Inflammatory macrophage treated with lipopolysaccharide for 1 hour (primary cell): ENCODE measurements at regions not wholly inside any gene's neighbourhood (a gene's known extent, or its start where the extent isn't known, plus 50 kb on each side); places are given as distances from the start of the nearest gene placed in this dataset.
"Not testable (repeated sequence)": the region's sequence is repeated elsewhere in the genome, so short reads cannot be mapped to it uniquely, and the experiment has no call there.

ENCODE experiments used
- DNase-seq, 2 donors: peaks; one replicate each; pipeline ENCODE4 v3.0.0-alpha.2; 2020 to 2022

DNA sequence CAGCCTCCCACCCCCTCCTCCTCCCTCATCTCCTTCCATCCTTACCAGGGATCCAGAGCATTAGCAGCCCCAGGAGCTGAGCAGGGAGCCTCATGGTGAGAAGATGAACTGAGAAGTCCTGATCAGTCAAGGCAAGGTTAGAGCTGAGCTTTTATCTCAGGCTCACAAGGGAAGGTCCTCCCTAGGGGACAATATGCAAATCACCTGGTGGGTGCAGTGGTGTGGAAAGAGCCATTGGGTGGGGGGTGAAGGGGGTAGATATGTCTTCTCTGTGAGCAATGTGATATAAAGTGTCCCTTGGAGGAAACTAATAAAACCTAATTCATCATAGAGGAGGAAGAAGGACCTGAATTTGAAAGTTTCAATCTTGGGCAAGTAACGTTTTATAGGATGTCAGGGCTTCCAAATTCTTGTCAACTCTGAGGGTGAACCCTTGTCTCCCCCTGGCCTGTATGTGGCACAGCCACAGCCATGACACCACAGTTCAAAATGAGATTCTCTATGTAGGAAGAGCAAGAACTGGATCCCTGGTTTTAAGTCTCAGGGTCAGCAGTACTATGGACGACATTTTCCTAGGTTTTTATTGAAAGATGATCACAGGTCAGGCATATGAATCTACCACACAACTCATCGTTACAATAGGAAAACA is 543.5 kb downstream of the RPIA start:
- not testable (repeated sequence) for DNase-seq

DNA sequence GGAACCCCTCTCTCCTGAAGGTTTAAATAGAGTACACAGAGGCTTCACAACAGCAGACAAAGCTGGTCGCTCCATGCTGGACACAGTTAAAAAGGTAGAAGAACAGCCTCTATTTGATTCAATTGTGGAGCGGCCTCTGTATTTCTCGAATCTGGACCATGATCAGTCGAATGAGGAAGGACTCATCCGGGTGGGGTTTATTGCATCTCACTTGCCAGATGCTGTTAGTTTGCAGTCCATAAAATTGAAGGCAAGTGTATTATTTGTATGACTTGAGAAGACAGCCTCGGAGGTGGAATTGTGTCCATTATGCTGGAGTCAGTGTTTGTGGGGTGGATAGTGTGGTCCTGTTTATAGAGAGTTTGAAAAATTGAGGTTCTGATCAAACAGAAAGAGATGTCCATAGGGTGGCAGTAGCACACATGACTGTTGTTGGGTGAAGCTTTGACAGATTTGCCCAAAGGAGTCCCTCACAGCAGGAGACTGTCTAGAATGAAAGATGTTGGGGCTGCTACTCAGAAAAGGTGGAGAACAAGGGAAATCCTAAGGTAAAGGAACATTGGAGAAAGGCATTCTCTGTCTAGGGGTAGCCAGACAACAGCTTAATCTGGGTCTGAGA is 545.5 kb downstream of the RPIA start:
- DNase-seq, result not testable (repeated sequence)

DNA sequence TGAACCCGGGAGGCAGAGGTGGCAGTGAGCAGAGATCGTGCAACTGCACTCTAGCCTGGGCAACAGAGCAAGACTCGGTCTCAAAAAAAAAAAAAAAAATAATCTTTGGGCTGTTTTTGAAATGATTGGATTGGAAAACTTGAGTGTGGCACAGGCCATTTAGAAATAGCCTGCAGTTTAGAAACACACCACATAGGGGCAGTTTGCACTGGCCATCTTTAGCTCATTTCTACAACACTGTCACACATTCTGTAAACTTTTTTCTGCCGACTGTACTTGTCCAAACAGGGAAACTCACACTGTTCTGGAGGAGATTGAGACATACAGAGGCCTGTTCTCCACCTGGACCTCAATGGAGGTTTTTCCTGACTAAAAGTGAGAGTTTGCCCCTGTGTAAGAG is 546.3 kb downstream of the RPIA start:
- not testable (repeated sequence) for DNase-seq

DNA sequence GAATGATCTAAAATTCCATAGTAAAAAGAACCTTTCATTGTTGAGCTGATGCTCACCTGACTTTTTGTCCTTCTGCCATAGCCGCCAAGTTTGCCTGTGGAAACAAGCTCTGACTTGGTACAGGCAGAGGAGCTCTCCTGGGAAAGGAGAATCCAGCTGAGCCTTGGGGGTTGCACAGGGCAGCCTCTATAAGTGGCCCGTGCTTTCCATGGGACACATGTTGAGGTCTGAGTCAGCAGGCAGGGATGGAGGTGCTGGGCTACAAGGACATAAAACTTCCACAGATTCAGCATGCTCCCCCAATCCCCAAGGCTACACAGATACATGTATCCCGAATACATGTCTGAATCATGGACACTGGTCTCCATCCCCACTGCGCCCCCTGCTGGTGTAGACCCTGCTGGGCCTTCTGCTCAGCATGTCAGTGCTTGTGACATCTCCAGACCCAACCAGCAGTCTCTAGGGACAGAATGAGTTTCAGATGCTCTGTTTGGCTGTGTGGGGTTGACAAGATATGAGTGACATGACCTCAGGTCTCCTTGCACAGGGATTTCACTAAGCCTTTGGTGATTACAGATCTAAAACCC is 551.7 kb downstream of the RPIA start:
- not testable (repeated sequence) for DNase-seq

DNA sequence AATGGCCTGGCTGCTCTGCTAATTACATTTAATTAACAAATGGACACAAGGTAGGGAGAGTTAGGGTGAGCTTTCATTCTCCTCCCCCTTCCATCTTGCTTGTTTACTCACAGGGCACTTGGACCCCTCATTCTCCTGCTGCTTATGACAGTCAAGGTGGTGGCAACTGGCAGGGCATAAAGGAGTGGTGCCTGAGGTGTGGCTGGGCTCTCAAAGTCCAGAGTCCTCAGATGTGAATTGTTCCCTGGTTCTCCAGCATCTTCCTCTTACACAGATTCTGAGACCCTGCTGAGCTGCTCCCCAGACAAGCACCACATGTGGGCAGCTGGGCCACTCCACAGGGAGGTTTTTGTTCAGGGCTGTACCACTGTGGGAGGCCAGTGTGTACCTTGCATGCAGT is 552.9 kb downstream of the RPIA start:
- not testable (repeated sequence) for DNase-seq

DNA sequence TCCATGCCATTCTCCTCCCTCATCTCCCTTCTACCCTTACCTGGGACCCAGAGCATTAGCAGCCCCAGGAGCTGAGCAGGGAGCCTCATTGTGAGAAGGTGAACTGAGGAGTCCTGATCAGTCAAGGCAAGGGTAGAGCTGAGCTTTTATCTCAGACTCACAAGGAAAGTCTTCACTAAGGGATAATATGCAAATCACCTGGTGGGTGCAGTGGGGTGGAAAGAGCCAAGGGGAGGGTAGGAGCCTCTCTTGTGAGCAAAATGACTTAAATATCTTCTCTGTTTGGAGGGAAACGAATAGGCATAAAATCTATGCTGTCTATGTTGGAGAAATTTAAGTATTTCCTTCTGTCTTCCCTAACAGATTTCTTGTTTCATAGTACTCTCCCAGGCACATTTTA is 554.0 kb downstream of the RPIA start:
- DNase-seq, result not testable (repeated sequence)

DNA sequence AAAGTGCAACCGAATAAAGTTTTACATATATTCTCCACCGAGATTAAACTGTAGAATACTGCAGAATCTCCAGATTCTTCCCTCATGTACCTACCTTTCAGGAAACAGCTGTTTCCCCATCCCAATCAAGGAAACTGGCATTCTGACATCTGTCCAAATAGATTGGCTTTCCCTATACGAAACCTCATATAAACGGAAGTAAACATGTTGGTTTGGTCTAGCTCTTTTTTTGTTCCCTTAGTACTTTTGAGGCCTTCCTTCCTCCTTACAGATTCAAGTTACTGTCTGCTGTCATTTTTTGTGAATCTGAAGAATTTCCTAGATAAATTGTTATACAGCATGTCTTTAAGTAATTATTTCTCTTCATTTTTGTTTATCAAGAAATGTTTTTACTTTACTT is 554.6 kb downstream of the RPIA start:
- peak in 1 of 2 donors; percentile 5 for DNase-seq

DNA sequence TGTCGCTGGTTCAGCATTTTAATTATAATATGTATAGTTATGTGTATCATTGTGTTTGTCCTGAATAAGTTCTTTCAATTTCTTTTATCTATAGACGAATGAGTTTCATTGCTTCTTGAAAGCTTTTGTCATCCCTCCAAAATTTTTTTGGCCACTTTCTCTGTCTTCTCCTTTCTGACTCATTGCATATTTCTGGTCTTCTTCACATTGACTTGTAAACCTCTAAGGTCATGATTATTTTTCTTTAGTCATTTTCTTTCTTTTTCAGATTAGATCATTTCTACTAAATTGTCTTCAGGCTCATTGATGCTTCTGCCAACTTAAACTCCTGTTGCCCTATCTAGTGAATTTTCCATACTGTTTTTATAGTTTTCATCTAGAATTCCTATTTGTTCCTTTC is 555.1 kb downstream of the RPIA start:
- DNase-seq, result not testable (repeated sequence)

DNA sequence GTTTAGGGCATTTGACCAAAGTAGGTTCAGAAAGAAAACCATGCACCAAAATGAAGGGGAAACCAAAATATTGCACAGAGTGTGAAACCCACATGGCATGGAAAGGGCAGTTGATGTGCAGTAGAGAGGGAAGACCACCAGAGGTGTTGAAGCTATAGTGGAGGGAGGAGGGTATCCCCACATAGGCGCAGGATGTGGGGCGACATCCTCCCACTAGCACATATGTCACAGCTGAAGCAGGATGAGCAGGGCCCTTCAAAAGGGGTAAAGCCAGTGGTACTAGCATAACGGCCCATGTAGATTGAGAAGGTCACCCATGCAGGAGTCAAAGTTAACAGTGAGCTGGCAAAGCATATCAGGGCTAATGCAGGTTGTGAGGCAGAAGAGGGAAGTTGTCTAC is 563.5 kb downstream of the RPIA start:
- DNase-seq, result not testable (repeated sequence)

DNA sequence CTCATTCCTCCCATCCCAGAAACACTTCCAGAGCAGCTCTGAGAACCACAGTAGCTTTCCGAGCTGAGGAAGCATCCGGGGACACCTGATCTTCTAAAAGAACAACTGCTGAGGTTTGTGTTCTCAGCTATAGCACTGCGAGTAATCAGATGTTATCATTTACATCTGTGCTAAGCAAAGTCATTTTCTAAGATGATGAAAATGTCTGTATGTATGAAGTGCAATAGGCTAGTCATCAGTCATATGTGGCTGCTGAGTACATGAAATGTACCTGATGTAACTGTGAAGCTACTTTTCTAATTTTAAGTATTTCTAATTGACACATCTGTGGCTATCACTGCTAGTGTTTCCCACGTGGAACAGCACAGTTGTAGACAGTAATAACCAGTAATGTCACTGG is 582.0 kb downstream of the RPIA start:
- DNase-seq, result not testable (repeated sequence)

DNA sequence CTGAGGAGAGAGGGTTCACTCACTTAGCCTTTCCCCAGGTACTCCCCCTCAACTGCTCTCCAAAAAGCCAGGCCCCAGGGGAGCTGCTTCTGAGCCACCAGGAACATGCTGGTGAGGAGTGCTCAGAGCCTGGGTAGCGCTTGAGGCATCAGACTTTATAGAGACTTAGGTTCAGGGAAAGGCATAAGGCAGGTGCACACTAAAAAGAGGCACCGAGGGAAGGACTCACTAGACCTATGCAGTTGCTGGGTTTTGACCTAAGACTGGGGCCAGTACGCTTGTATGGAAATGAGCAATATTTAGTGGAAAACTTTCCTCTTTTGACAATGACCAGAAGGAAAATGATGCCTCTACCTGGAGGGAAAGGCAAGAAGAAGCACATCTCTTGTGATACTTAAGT is 589.1 kb downstream of the RPIA start:
- DNase-seq, result not testable (repeated sequence)

DNA sequence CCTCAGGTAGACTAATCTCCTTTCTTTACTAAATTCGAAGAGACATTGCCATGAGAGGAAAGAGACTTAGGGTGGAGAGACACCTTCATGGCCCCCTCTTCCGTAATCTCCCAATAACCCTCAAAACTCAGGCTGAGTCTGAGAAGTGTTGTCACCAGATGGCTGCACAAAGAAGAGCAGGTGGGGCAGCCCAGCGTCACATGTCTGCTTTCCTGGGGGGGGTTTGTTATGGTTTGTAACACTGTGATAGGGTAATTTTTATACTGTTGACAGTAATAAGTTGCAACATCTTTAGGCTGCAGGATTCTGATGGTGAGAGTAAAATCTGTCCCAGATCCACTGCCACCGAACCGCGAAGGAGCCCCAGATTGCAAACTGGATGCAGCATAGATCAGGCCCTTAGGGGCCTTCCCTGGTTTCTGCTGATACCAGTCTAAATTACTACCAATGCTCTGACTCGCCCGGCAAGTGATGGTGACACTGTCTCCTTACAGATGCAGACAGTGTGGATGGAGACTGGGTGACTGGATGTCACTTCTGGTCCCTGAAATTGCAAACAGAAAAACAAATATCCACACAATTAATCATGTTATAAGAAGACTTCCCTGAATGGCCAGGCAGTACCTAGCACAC is 595.1 kb downstream of the RPIA start:
- not testable (repeated sequence) for DNase-seq

DNA sequence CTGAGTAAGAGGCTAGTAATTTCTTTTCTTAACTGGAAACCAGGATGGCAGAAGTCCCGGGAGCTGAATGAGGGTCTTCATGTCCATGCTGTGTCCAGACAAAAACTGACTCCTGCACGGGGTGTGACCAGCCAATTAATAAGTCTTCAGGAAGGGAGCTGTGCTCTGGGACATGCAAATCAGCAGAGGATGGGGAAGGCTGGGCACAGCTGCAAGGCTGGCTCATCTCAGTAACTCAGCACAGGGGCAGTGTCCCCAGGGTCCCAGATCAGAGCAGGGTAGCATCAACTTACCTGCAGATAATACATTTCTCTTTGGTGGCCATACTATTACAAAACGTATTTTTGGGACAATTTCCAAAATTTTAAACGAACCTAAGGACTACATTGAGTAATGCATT is 595.6 kb downstream of the RPIA start:
- not testable (repeated sequence) for DNase-seq

DNA sequence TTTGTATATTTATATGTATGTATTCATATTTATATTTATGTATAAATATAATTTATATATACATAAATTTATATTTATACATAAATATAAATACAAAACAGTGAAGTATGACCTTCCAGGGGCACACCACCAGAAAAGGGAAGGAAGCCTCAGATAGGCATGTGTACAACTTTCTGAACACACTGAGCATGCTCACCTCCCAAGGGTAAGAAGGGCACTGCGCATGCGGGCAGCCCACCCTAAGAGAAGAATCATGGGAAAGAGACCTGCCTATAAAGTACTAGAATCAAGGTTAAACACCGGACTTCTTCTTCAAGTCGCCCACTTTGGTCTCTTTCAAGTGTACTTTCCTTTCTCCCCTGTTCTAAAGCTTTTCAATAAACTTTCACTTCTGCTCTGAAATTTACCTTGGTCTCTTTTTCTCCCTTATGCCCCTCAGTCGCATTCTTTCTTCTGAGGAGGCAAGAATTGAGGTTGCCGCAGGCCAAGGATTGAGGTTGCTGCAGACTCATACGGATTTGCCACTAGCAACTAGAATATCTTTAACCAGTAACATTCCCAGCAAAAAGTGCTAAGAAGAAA is 600.3 kb downstream of the RPIA start:
- DNase-seq, result not testable (repeated sequence)

DNA sequence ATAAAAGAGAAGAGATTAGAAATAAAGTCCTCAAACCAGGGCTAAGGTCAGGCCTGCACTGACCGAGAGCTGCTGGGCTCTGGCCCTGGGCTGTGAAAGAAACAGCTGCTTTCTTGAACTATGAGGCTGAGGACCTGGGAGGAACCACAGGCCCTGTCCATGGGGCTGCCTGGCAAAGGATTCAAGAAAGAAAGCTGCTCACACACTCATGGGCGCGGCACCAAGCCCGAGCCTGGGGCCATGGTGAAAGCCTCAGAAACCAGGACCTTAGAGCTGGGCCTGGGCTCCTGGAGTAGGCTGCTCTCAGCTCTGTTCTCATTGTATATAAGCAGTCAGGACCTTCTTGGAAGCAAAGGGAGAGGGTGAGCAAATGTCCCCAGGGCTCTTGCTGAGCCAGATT is 601.9 kb downstream of the RPIA start:
- DNase-seq, result not testable (repeated sequence)

DNA sequence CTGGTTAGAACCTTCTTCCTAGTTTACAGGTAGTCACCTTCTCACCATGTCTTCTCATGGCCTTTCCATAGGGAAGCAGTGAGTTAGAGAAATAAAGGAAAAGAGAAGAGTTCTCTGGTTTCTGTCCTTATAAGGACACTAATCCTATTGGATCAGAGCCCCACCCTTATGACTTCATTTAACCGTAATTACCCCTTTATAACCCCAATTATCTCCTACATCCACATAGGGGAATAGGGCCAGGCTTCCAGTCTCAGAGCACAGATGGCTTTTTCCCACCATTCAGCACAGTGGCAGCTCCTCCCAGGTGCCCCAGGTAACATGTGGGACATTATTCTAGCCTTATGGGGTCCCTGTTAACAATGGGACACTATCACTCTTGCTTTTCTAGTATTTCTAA is 602.9 kb downstream of the RPIA start:
- DNase-seq, result not testable (repeated sequence)

DNA sequence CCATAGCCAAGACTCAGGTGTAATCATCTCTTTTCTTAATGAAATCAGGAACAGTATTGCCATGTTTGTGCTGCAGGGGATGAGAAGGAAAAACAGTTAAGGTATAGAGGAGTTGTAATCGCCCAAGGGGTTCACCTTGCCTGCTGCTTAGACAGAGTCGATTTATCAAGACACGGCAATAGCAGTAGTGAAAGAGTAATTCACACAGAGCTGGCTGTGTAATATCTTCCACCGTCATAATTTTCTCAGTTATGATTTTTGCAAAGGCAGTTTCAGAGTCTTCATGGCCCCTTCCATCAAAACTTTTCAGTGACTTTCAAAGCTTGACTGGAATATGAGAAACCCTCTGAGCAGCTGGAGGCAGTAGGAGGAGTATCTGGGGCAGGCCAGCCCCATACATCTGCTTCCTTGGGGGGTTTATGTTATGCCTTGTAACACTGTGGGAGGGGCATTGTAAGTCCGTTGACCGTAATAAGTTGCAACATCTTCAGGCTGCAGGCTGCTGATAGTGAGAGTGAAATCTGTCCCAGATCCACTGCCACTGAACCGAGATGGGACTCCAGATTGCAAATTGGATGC is 605.4 kb downstream of the RPIA start:
- not testable (repeated sequence) for DNase-seq

DNA sequence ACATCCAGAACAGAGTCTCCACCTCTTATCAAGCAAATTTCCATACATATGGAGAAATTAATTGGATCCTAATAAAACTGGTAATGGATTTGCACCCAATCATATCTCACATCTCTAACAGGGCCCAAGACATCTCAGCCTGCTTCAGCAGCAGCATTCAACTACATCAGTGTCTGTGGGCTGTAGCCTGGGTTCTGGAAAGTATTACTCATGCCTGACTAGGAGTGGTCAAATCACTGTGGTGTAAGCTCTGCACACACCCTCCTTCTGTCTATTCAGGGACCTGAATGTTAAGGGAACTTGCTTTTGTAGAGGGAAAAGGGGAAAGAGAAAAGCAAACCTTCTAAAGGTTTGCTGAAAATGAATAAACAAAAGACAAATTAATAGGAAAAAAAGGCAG is 607.7 kb downstream of the RPIA start:
- not testable (repeated sequence) for DNase-seq

DNA sequence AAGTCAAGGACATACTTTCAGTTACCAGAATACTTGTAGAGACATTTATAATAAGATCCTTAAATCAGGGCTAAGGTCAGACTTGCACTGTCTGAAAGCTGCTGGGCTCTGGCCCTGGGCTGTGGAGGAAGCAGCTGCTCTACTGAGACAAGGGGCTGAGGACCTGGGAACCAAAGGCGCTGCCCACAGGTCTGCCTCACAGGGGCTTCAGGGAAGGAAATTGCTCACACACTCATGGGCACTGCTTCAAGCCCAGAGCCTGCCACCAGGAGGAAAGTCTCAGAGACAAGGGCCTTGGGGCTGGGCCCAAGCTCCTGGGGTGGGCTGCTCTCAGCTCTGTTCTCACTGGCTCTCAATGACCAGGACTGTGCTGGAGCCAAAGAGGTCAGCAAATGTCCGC is 614.1 kb downstream of the RPIA start:
- DNase-seq, result not testable (repeated sequence)

DNA sequence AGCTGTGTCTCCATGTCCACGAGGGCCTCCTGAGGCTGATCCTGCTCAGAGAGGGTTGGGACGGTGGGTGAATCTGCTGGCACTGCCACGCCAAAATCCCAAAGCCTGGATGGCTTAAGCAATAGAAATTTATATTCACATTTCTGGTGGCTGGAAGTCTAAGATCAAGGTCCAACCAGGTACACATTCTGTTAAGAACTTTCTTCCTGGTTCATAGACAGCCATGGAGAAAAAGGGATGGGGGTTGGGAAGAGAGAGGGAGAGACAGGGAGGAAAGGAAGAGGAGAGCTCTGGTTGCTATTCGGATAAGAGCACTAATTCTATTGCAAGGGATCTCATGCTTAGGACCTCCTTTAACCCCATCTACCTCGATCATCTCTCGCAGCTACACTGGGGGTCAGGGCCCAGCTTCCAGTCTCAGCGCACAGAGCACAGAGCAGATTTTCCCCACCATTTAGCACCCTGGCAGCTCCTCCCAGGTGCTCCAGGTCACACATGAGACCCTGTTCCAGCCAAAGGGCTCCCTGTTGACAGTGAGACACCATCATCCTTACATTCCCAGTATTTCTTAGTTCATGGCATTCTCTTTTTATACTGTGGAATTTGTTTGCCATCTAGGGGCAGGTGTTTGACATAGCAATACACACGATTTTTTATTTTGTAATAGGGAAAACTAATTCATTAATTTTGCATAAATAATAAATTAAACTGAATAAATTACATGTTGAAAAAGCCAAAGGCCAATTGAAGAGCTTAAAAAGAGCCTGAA is 615.6 kb downstream of the RPIA start:
- not testable (repeated sequence) for DNase-seq

DNA sequence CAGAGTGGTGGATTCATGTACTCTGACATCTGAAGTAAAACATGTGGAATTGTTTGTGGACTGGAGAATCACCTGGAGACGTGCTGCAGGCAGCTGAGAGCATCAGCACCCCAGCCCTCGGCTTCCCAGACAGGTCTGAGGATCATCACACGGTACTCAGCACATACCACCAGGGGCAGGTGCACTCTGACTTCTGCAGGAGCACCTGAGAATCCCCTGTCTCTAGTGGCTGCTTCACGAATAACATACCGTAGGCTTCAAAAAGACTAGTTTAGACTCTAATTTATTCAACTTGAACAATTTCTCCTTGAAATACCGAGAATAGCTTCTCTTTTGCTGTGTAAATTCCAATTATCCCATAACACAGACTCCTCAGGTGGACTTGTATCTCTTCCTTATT is 627.5 kb downstream of the RPIA start:
- DNase-seq, result not testable (repeated sequence)

DNA sequence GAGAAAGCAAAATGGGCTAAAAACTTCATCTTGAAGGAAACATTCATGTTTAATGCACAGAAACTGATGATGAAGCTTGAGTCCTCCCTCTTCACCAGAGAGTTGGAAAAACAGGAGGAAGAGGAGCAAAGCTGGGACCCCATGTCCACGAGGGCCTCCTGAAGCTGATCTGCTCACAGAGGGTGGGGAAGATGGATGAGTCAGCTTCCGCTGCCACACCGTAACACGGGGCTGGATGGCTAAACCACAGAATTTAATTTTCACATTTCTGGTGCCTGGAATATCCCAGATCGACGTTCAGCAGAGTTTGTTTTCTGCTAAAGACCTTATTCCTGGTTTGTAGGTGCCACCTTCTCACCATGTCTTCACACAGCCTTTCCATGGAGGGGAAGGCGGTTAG is 634.4 kb downstream of the RPIA start:
- DNase-seq, result not testable (repeated sequence)
